ENCODE measurements at regions not wholly inside any gene's neighbourhood (a gene's known extent, or its start where the extent isn't known, plus 50 kb on each side); places are given as distances from the start of the nearest gene placed in this dataset.
"Not testable (repeated sequence)": the region's sequence is repeated elsewhere in the genome, so short reads cannot be mapped to it uniquely, and the experiment has no call there.

- no peak for DNase-seq (ENCODE audit: low read depth)
Measured at GRCh38 chr14:71328183-71328582, 420.9 kb downstream of the PCNX1 start.

- DNase-seq (ENCODE audit: low read depth), result no peak
Measured at GRCh38 chr14:71328954-71329353, 421.7 kb downstream of the PCNX1 start.

- DNase-seq (ENCODE audit: low read depth), result no peak
Measured at GRCh38 chr14:71331403-71331802, 424.1 kb downstream of the PCNX1 start.

GRCh38 chr14:71332476-71332875, 425.2 kb downstream of the PCNX1 start:
- no peak for DNase-seq (ENCODE audit: low read depth)

- DNase-seq (ENCODE audit: low read depth), result no peak
Measured at GRCh38 chr14:71333705-71334104, 426.4 kb downstream of the PCNX1 start.

- DNase-seq (ENCODE audit: low read depth), result no peak
Measured at GRCh38 chr14:71336489-71337192, 429.4 kb downstream of the PCNX1 start.

DNA sequence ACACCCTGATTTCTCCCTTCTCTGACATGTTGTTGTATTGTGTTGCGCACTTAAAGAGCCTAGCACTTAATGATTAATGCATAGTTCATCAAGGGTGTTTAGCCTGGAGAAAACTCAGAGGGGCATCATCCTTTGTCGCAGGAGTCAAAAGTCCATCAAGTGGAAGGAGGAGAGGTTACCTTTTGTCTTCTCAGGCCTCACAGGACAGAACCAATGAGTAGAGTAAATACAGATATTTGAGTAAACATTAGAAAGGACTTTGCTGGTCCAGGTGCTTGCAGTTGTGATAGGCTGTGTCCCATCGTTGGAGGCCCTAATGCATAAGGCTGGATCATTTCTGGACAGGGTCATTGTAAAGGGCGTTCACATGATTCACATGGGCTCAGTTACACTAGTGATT, 430.9 kb downstream of the PCNX1 start:
- DNase-seq (ENCODE audit: low read depth), result no peak

DNA sequence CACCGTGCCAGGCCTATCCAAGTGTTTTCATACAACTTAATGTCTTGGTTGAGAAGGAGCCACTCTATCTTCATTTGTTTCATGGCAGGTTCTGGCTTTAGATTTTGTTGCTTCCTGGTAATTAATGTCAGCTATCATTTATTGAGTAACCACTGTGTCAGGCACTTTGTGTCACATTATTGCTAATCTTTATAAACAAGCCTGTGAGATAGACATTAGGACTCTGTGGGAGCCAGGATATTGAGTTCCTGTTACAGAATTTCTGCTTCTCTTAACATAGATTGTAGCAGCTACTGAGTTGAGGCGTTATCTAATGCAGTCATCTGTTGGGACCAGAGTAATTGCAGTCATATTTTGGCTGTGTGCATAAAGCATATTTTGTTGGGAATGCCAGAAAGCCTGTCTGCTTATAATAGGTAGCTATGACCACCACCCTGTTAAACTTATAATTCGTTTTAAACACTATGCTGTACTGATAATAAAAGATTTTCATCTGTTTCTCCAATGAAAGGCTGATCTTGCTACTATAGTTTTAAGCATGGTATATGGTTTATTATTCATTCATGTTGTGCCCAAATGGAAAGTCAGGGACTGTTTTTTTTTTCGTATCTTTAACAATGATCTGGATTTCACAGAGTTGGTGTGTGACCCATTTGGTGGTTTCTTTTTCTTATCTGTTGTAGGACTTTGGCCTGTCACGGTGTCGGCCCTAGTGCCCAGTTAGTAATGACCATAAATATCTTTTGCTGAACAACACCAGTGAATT, 432.6 kb downstream of the PCNX1 start:
- no peak for DNase-seq (ENCODE audit: low read depth)

DNA sequence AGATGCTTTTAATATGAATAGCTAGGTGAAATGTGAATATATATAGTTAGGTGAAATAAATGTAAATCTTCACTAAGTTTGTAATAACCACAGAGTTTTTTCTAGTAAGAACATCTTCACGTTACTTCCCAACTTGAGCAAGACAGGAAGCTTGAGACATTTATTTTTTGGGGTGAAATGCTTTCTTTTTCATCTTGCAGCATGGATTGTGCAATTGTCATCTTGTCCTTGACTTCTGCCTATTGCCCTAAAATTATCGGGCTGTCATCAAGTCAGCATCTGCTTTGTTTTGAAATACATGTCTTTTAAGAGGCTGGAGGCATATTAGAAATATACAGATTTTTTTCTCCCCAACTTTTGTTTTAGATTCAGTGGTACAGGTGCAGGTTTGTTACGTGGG, 433.9 kb downstream of the PCNX1 start:
- no peak for DNase-seq (ENCODE audit: low read depth)

DNA sequence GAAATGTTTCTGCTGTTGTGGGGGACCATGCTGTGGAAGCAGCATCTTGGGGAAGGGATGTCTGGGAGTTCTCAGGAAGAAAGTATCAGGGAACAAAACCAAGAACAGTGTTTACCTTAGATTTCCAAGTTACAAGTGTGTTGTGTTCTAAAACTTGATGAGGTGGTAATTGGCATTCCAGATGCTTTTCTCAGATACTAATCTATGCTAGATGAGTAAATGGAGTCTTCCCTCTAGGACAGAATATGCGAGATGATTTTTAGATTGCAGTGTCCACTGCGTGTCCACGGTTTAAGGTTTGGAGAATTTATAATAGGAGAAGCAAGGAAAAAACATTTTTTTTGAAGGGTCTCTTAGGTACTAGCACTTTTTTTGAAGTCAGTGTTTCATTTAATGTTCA, 436.5 kb downstream of the PCNX1 start:
- no peak for DNase-seq (ENCODE audit: low read depth)

DNA sequence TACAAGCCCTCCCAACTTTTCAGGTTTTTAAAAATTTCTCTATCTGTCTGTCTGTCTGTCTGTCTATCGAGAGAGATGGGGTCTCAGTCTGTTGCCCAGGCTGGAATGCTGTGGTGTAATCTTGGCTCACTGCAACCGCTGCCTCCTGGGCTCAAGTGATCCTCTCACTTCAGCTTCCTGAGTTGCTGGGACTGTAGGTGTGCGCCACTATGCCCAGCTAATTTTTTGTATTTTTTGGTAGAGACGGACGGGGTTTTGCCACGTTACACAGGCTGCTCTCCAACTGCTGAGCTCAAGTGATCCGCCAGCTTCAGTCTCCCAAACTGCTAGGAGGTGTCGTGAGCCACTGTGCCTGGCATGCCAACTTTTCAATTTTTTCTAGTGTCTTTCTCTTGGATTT, 437.2 kb downstream of the PCNX1 start:
- DNase-seq (ENCODE audit: low read depth), result no peak

- no peak for DNase-seq (ENCODE audit: low read depth)
Measured at GRCh38 chr14:71346685-71347084, 439.4 kb downstream of the PCNX1 start.

DNA sequence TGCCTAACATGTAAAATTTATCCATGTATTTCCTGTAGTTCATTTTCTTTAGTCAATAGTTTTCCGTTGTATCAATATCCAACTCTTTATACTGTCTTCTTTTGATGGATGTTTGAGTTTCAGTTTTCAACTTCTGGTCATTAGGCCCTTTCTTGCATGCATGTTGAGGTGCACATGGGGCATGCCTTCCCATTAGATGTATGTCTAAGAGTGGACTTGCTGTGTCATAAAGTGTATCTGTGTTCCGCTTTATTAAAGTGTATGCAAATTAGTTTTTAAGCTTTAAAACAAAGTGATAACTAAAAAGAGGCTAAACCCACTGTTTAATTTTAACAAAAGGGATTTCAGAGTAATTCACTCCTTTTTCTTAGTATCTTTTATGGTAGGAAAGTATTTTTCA, 441.1 kb downstream of the PCNX1 start:
- no peak for DNase-seq (ENCODE audit: low read depth)

- DNase-seq (ENCODE audit: low read depth), result no peak
Measured at GRCh38 chr14:71348817-71349216, 441.6 kb downstream of the PCNX1 start.

- no peak for DNase-seq (ENCODE audit: low read depth)
Measured at GRCh38 chr14:71354142-71354541, 446.9 kb downstream of the PCNX1 start.

- DNase-seq (ENCODE audit: low read depth), result no peak
Measured at GRCh38 chr14:71354801-71355200, 447.5 kb downstream of the PCNX1 start.

- DNase-seq (ENCODE audit: low read depth), result no peak
Measured at GRCh38 chr14:71355324-71356201, 448.3 kb downstream of the PCNX1 start.

GRCh38 chr14:71358209-71358931, 451.1 kb downstream of the PCNX1 start:
- DNase-seq (ENCODE audit: low read depth), result no peak

GRCh38 chr14:71358932-71359421, 451.7 kb downstream of the PCNX1 start:
- not testable (repeated sequence) for DNase-seq (ENCODE audit: low read depth)

DNA sequence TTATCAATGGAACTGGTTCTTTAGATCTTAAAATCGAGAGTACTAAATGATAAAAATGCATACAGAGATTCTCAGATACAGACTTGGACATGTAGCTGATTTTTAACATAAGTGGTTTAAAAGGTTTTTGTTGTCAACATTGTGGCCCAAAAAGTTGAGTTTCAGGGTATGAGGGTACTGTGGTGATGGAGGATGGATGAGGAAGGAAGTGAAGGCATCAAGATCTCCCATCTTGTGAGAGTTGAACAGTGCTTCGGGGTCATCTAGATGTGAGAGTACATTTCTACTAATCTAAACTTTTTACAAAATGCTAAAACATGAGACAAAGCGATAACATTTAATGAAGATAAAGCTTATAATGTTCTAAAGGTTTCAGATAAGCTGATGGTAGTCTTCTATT, 452.6 kb downstream of the PCNX1 start:
- DNase-seq (ENCODE audit: low read depth), result no peak

DNA sequence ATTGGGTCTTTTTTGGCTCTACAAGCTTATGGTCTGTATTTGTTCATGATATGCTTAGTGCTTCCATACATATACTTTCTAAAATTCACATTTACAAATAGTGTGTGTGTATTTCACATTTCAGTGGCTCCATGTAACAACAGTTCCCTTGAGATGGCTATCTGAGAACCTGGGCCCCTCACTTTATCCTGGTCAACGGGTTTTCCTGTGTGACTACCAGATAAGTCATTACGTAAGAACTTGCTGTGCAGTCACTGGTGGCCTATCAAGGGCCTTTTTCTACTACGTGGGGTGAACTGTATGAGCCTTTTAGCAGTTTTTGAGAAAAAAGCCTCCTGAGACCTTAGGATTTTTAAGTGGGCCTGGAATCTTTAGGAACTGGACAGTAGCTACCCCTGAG, 454.1 kb downstream of the PCNX1 start:
- DNase-seq (ENCODE audit: low read depth), result no peak

- no peak for DNase-seq (ENCODE audit: low read depth)
Measured at GRCh38 chr14:71361874-71362273, 454.6 kb downstream of the PCNX1 start.
